Activated CD8-positive, alpha-beta memory T cell treated with anti-CD3 and anti-CD28 coated beads, Interleukin-2, amount 50 U/mL, for 24 hours (primary cell): ENCODE measurements at regions not wholly inside any gene's neighbourhood (a gene's known extent, or its start where the extent isn't known, plus 50 kb on each side); places are given as distances from the start of the nearest gene placed in this dataset.
"Not testable (repeated sequence)": the region's sequence is repeated elsewhere in the genome, so short reads cannot be mapped to it uniquely, and the experiment has no call there.

Experiments
- DNase-seq: peaks from one replicate; pipeline ENCODE4 v3.0.0-alpha.2; 2020; ENCODE audit errors: extremely low read depth

GRCh38 chr16:29130901-29131851, 146.3 kb downstream of the LAT start:
- DNase-seq, result not testable (repeated sequence)

- not testable (repeated sequence) for DNase-seq
Observed at GRCh38 chr16:29130131-29130711, 145.4 kb downstream of the LAT start.

- not testable (repeated sequence) for DNase-seq
Observed at GRCh38 chr16:29129458-29130038, 144.7 kb downstream of the LAT start.

- not testable (repeated sequence) for DNase-seq
Observed at GRCh38 chr16:29128732-29129457, 144.0 kb downstream of the LAT start.

GRCh38 chr16:29127806-29128420, 143.1 kb downstream of the LAT start:
- not testable (repeated sequence) for DNase-seq

GRCh38 chr16:29126616-29127015, 141.8 kb downstream of the LAT start:
- DNase-seq, result no peak

GRCh38 chr16:29126057-29126494, 141.2 kb downstream of the LAT start:
- DNase-seq, result no peak

- DNase-seq, result no peak
Observed at GRCh38 chr16:29124828-29125227, 140.0 kb downstream of the LAT start.

- not testable (repeated sequence) for DNase-seq
Observed at GRCh38 chr16:29124162-29124561, 139.3 kb downstream of the LAT start.

- not testable (repeated sequence) for DNase-seq
Observed at GRCh38 chr16:29120680-29121079, 135.8 kb downstream of the LAT start.

GRCh38 chr16:29118301-29118957, 133.6 kb downstream of the LAT start:
- DNase-seq, result not testable (repeated sequence)

- DNase-seq, result no peak
Observed at GRCh38 chr16:29117631-29118030, 132.8 kb downstream of the LAT start.

- DNase-seq, result no peak
Observed at GRCh38 chr16:29116980-29117379, 132.1 kb downstream of the LAT start.

- not testable (repeated sequence) for DNase-seq
Observed at GRCh38 chr16:29116207-29116606, 131.4 kb downstream of the LAT start.

- DNase-seq, result not testable (repeated sequence)
Observed at GRCh38 chr16:29115802-29116141, 130.9 kb downstream of the LAT start.

GRCh38 chr16:29114989-29115801, 130.3 kb downstream of the LAT start:
- DNase-seq, result not testable (repeated sequence)

GRCh38 chr16:29114574-29114973, 129.7 kb downstream of the LAT start:
- DNase-seq, result no peak

GRCh38 chr16:29113446-29113845, 128.6 kb downstream of the LAT start:
- not testable (repeated sequence) for DNase-seq

- no peak for DNase-seq
Observed at GRCh38 chr16:29112755-29113347, 128.0 kb downstream of the LAT start.
